GM19372 (cell line): ENCODE measurements at regions not wholly inside any gene's neighbourhood (a gene's known extent, or its start where the extent isn't known, plus 50 kb on each side); places are given as distances from the start of the nearest gene placed in this dataset.
"Not testable (repeated sequence)": the region's sequence is repeated elsewhere in the genome, so short reads cannot be mapped to it uniquely, and the experiment has no call there.

ENCODE experiments used
- ATAC-seq: cut with Tn5 transposase; IDR thresholded peaks from one replicate; pipeline ENCODE4 v1.9.1; 2021; ENCODE audit warnings: mild to moderate bottlenecking, low read depth, moderate library complexity; ENCODE audit not compliant: unreplicated experiment

GRCh38 chr16:87194172-87194571 is 123.0 kb downstream of the C16orf95 start:
- ATAC-seq: no peak

GRCh38 chr16:87195161-87195560 is 122.0 kb downstream of the C16orf95 start:
- no peak for ATAC-seq

GRCh38 chr16:87196231-87196630 is 121.0 kb downstream of the C16orf95 start:
- no peak for ATAC-seq

- ATAC-seq: no peak
Measured at GRCh38 chr16:87196661-87197060, 120.5 kb downstream of the C16orf95 start.

GRCh38 chr16:87198328-87198832 is 118.8 kb downstream of the C16orf95 start:
- no peak for ATAC-seq

GRCh38 chr16:87198881-87199280 is 118.3 kb downstream of the C16orf95 start:
- no peak for ATAC-seq

GRCh38 chr16:87199379-87199778 is 117.8 kb downstream of the C16orf95 start:
- ATAC-seq: no peak

GRCh38 chr16:87199901-87200300 is 117.3 kb downstream of the C16orf95 start:
- ATAC-seq: no peak

GRCh38 chr16:87200637-87201036 is 116.6 kb downstream of the C16orf95 start:
- ATAC-seq: no peak

GRCh38 chr16:87201052-87201451 is 116.1 kb downstream of the C16orf95 start:
- ATAC-seq: no peak

- ATAC-seq: no peak
Measured at GRCh38 chr16:87201790-87202189, 115.4 kb downstream of the C16orf95 start.

GRCh38 chr16:87202346-87202745 is 114.8 kb downstream of the C16orf95 start:
- no peak for ATAC-seq

- ATAC-seq: no peak
Measured at GRCh38 chr16:87203060-87203656, 114.0 kb downstream of the C16orf95 start.

- no peak for ATAC-seq
Measured at GRCh38 chr16:87206646-87207451, 110.3 kb downstream of the C16orf95 start.

- no peak for ATAC-seq
Measured at GRCh38 chr16:87207509-87207908, 109.7 kb downstream of the C16orf95 start.

GRCh38 chr16:87207965-87208364 is 109.2 kb downstream of the C16orf95 start:
- no peak for ATAC-seq

GRCh38 chr16:87208968-87209367 is 108.2 kb downstream of the C16orf95 start:
- ATAC-seq: not testable (repeated sequence)

GRCh38 chr16:87209808-87210512 is 107.2 kb downstream of the C16orf95 start:
- ATAC-seq: no peak

GRCh38 chr16:87210894-87211293 is 106.3 kb downstream of the C16orf95 start:
- no peak for ATAC-seq

GRCh38 chr16:87212026-87212425 is 105.2 kb downstream of the C16orf95 start:
- ATAC-seq: no peak

- no peak for ATAC-seq
Measured at GRCh38 chr16:87213536-87213935, 103.7 kb downstream of the C16orf95 start.
